ENCODE measurements at regions not wholly inside any gene's neighbourhood (a gene's known extent, or its start where the extent isn't known, plus 50 kb on each side); places are given as distances from the start of the nearest gene placed in this dataset.

DNA sequence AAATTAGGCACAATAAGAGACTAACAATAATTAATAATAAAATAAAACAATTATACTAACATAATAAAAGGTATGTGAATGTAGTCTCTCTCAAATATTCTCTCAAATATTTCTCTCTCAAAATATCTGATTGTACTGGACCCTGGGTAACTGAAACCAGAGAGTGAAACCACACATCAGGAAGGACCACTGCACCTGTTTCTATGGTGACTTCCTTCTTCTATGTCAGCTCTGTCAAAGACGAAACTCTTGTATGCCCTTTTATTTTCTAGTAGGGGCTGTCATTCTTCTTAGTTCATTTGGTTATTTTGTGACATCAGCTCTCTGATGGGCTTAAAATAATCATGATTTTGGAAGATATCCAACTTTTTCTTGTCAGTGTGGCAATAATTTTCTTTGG, 428.0 kb upstream of the TPK1 start:
- Histone ChIP-seq H3K4me1 (ENCODE audit: control insufficient read depth, extremely low read depth, insufficient read depth, low read length) (no peaks in the 10 kb centered on the region), H2AFZ (ENCODE audit: low read depth, low read length) (no peak overlapping the region), H3K9ac (replicated peaks; ENCODE audit: extremely low read depth, insufficient read depth, low read length) (no peak overlapping the region), H3K36me3 (ENCODE audit: control insufficient read depth in 2 of 2, extremely low read depth in 1 of 2, insufficient read depth in 2 of 2, low read length in 2 of 2) (no peaks in the 10 kb centered on the region), H3K9me3 (replicated peaks; ENCODE audit: control insufficient read depth, insufficient read depth, low read length) (peaks cover 3% of the 10 kb centered on the region), H3K4me3 (replicated peaks in 1 of 3; ENCODE audit: insufficient read depth in 1 of 3, low read depth in 1 of 3, low read length in 3 of 3) (no peak overlapping the region), H3K9me1 (replicated peaks; ENCODE audit: control insufficient read depth, extremely low read depth, insufficient read depth, low read length) (no peaks in the 10 kb centered on the region), H3K27me3 (ENCODE audit: control insufficient read depth in 2 of 2, insufficient read depth in 2 of 2, low read length in 2 of 2) (no peaks in the 10 kb centered on the region), H3K79me2 (ENCODE audit: control insufficient read depth, insufficient read depth, low read length) (no peaks in the 10 kb centered on the region), H3K4me2 (ENCODE audit: insufficient read depth, low read length) (no peak overlapping the region), H3K27ac (ENCODE audit: insufficient read depth, low read depth, low read length) (no peak overlapping the region), H4K20me1 (replicated peaks; ENCODE audit: control insufficient read depth, extremely low read depth, insufficient read depth, low read length) (no peaks in the 10 kb centered on the region)
- DNase-seq (ENCODE audit: low read depth, low spot score) (no peak), FAIRE-seq (no peak)
- dilution Hi-C loops (cut with MboI; ENCODE audit: extremely low pct_ligation_motif_present, low sequenced_read_pairs) = no loop called here
- no TSS peak for BruUV-seq (replicated peaks)
- intact Hi-C loops (cut with micrococcal nuclease) = no loop called here
- TF ChIP-seq GATA2 (IDR thresholded peaks at IDR 0.05; ENCODE audit: insufficient read depth, insufficient read length, low read depth, low read length) = no peak
- TF ChIP-seq, protein P1, sequence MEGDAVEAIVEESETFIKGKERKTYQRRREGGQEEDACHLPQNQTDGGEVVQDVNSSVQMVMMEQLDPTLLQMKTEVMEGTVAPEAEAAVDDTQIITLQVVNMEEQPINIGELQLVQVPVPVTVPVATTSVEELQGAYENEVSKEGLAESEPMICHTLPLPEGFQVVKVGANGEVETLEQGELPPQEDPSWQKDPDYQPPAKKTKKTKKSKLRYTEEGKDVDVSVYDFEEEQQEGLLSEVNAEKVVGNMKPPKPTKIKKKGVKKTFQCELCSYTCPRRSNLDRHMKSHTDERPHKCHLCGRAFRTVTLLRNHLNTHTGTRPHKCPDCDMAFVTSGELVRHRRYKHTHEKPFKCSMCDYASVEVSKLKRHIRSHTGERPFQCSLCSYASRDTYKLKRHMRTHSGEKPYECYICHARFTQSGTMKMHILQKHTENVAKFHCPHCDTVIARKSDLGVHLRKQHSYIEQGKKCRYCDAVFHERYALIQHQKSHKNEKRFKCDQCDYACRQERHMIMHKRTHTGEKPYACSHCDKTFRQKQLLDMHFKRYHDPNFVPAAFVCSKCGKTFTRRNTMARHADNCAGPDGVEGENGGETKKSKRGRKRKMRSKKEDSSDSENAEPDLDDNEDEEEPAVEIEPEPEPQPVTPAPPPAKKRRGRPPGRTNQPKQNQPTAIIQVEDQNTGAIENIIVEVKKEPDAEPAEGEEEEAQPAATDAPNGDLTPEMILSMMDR (IDR thresholded peaks at IDR 0.05; ENCODE audit: extremely low read depth in 1 of 2, insufficient read depth in 1 of 2, low read depth in 1 of 2, low read length in 2 of 2) = no peak
- TF ChIP-seq POLR2A (IDR thresholded peaks at IDR 0.05; ENCODE audit: low read depth, low read length) = no peak
- TF ChIP-seq FOS (IDR thresholded peaks at IDR 0.05; ENCODE audit: borderline replicate concordance, insufficient read depth, low read length) = no peak
- TF ChIP-seq, protein P2, sequence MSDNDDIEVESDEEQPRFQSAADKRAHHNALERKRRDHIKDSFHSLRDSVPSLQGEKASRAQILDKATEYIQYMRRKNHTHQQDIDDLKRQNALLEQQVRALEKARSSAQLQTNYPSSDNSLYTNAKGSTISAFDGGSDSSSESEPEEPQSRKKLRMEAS (IDR thresholded peaks at IDR 0.05; ENCODE audit: insufficient read depth, insufficient read length) = no peak
- TF ChIP-seq MYC (IDR thresholded peaks at IDR 0.05; ENCODE audit: low read depth, low read length) = no peak
- TF ChIP-seq JUN (IDR thresholded peaks at IDR 0.05; ENCODE audit: borderline replicate concordance, insufficient read depth, insufficient read length, low read depth) = no peak
- no peak for TF ChIP-seq POLR2AphosphoS5 (IDR thresholded peaks at IDR 0.05; ENCODE audit: insufficient read depth, low read depth, low read length)
- TF ChIP-seq EZH2 (IDR thresholded peaks at IDR 0.05; ENCODE audit: borderline replicate concordance, low read depth, low read length, severe bottlenecking) = no peak
- CTCF ChIA-PET = no interaction called here
- POLR2A ChIA-PET = no interaction called here

Measured in endothelial cell of umbilical vein (primary cell).